ENCODE measurements at regions not wholly inside any gene's neighbourhood (a gene's known extent, or its start where the extent isn't known, plus 50 kb on each side); places are given as distances from the start of the nearest gene placed in this dataset.

DNA sequence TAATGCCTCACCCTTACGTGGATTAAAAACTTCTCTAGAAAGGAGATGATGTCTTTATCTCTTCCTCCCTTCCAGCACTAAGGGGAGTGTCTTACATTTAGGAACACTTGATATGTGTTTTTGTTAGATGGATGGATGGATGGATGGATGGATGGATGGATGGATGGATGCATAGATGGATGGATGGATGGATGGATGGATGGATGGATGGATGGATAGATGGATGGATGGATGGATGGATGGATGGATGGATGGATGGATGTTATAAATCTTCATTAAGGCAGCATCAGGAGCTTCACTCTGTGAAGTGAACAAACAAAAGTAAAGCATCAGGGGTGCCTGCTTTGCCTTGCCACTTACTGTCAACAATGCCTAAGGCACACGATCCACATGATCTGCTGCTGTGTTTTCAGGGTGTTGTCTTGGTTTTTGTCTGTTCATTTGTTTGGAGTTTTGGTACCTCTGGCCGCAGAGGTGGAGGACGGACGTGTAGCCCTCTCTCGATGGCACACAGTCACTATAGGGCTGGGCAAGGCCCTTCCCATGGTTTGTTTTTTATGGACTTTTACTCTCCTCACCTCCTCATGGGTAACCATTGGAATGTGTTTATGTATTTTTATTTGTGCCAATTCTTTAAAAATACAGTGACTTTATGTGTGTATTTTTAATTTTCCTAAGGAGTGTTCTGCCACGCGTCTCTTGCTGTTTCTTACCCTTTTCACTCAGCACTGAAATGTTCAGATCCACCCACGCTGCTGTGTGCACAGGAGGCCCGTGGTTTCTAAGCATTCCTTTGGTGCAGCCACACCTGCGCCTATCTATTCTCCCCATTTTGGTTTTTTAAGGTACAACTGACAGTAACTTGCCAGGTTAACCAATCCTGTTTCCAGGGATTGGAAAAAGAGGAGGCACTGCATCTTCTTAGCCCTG lies 91.8 kb upstream of the ENPP6 start:
- peak; percentile 50 for DNase-seq

GRCh38 chr4:184306949-184307348 lies 89.3 kb upstream of the ENPP6 start:
- DNase-seq, result no peak

- DNase-seq, result no peak
Measured at GRCh38 chr4:184306470-184306869, 88.8 kb upstream of the ENPP6 start.

GRCh38 chr4:184300816-184301215 lies 83.1 kb upstream of the ENPP6 start:
- no peak for DNase-seq

DNA sequence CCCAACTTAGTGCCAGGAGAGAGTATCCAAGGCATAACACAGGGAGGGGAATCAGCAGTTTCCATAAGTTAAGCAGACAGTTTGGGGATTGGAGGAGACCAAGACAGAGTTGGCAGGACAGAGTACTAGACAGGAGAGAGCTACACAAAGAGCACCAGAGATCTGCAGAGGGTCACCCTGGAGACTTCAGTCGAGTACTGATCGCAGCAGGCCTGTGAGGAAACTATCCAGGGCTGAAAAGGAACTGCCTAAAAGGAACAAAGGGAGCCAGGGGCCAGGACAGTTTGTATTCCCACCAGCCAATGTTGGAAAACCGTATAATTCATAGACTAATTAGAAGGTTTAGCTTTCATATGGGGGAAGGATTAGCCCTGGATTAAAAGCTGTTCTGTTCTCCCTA lies 80.6 kb upstream of the ENPP6 start:
- no peak for DNase-seq

- DNase-seq, result no peak
Measured at GRCh38 chr4:184295206-184295605, 77.5 kb upstream of the ENPP6 start.

GRCh38 chr4:184294606-184295133 lies 77.0 kb upstream of the ENPP6 start:
- DNase-seq, result no peak

GRCh38 chr4:184293552-184293951 lies 75.9 kb upstream of the ENPP6 start:
- DNase-seq, result no peak

DNA sequence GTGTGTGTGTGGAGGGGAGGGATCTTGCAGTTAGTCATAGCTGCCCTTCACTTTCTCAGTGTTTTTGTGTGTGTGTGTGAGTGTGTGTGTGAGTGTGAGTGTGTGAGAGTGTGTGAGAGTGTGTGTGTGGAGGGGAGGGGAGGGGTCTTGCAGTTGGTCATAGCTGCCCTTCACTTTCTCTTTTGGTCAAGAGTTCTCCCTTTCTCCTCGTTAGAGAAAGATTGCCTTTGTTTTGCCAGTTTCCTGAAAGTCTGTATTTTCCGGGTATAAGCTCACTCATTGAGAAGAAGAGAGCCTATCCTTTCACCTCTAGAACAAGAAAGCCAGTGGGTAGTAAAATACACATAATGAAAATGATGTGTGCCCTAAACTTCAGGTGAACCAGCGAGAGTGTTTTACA lies 75.2 kb upstream of the ENPP6 start:
- DNase-seq, result no peak

- DNase-seq, result no peak
Measured at GRCh38 chr4:184292465-184292867, 74.8 kb upstream of the ENPP6 start.

DNA sequence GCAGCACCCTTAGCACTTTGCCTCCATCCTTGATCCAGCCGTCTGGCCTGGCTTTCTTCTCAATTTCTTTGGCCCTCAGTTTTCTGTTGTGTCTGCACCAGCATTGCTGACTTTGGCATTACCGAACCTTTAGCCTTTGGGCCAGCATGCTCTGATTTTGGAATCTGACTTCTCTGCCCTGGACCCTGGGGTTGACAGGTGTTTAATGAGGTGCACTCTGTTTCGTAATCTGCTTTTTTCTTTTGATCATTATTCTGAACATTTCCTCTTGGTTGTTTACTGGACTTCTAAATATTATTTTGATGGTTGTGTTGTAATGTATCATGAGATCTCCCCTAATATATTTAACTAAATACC lies 71.5 kb upstream of the ENPP6 start:
- DNase-seq, result no peak

DNA sequence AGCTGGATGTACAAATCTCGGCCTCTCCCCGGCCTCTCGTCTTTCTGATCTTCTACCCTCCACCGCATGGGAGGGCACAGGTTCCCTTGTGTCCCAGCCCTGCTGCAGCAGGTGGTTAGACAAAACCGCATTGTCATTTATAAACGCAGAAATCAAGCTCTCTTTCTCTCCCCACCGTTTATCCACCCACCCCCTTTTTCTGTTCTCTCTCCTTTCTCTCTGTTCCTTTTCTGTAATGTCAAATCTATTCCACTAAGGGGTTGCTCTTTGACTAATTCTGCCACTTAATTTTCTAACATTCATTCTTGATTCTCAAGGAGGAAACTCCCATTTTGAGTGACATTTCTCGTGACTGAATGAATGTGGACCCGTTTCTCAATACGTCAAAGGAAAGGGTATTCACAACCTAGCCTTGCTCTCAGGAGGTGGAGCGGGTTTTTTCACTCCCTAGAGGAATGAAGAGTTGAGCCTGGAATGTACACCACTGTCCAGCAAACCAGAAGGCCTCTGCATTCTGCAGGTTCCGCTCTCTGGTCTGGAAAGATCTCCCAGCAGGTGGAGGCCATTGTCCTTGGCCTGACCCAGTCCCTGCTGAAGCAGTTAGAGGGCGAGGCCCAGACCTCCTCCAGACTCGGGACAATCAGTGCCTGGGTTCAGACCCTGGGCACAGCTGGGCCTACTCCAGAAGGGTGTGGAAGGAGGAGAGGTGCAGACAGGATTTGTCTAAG lies 70.9 kb upstream of the ENPP6 start:
- no peak for DNase-seq

DNA sequence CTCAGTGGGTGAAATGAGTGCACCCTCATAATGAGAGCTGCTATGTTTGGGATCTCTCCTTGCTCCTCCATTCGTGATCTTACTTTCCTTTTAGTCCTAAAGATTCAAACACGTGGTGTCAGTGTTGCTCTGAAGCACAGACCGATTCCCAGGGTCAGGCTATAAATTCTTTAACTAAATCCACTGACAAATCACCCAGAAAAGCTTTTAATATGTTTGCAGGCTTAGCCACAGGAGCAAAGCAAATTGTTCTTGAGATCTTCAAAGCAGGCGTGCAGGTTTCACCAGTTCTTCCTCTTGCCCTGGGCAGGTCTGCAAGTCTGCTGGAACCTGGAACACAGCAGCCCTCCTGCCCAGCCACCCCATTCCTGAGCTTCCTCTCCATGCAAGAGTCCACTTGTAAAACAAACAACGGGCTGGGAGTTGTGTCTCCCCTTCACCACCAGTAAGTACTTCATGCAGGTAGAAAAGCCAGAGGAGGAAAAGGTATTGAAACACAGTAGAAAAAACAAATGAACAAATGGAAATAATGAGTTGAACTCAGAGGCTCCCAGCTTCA lies 70.1 kb upstream of the ENPP6 start:
- no peak for DNase-seq

- no peak for DNase-seq
Measured at GRCh38 chr4:184286358-184286757, 68.7 kb upstream of the ENPP6 start.

DNA sequence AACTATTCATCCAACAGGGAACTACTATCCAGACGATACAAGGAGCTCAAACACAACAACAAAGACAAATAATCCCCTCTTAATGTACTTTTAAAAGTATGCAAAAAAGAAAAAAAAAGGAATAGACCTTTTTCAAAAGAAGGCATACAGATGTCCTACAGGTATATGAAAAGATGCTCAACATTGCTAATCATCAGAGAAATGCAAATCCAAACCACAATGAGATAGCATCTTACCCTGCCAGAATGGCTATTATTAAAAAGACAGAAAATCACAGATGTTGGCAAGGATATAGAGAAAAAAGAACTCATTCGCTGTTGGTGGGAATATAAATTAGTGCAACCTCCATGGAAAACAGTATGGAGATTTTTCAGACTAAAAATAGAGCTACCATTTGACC lies 67.1 kb upstream of the ENPP6 start:
- no peak for DNase-seq

GRCh38 chr4:184284336-184284690 lies 66.6 kb upstream of the ENPP6 start:
- no peak for DNase-seq

GRCh38 chr4:184283659-184284335 lies 66.1 kb upstream of the ENPP6 start:
- no peak for DNase-seq

DNA sequence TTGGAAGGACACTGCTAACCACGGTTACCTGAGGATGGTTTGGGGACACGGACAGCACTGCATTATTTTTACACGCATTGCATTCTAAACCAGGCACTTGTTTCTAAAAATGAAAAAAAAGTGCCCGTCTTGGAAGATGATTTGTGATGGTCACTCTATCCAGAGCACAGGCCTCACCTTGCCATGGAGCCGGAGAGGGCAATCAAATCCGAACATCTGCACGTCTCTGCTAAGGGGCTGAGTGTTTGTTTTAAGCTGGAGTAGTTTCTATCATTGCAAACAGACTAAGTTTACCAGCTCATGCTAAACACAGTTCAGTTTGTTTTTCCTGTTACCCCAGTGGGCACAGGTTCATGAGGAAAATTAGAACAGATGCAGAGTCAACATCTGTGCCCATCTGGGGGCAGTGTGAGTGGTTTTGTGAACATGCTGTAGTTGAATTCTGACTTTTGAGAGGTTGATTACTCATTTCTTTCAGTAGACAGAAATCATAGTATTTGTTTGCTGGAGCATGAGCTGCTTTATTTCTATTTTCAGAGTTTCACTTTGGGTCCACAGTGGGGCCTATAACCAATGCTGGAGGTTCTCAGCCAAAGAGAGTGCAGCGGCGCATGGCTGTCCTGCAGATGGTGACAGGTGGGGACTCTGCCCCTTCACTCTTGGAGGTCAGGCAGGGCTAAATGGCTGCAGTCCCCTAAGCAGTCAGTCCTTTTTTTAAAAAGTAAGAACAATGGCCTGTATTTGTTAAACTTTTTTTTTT lies 65.4 kb upstream of the ENPP6 start:
- no peak for DNase-seq

- peak; percentile 36 for DNase-seq
Measured at GRCh38 chr4:184282251-184282713, 64.6 kb upstream of the ENPP6 start.

- no peak for DNase-seq
Measured at GRCh38 chr4:184281231-184282139, 63.8 kb upstream of the ENPP6 start.

- no peak for DNase-seq
Measured at GRCh38 chr4:184280591-184281071, 63.0 kb upstream of the ENPP6 start.
